ENCODE measurements at regions not wholly inside any gene's neighbourhood (a gene's known extent, or its start where the extent isn't known, plus 50 kb on each side); places are given as distances from the start of the nearest gene placed in this dataset.

DNA sequence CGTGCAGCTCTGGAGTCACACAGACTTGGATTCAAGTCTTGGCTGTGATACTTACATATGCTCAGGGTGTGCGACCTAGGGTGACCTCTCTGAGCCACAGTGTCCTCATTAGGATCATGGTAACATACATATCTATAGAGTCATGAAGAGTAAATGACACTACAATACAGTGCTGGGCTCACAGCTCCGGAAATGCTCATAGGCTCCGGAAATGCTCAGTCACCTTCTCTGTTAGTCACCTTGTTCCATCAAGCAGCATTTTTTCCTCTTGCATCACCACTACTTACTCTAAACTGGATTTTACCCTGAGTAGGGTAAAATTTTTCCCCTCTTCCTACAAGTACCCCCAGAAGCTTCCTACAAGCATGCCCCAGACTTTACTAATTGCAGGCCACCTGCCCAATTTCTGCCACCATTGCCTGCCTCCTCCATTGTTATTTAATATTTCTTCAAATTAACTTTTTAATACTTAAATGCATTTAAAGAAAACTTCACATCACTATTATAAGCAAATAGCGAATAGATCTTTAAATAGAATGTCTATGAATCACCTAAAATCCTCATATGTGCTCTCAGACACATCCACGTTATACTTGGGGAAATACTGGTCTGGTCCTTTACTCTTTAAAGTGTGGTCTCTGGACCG is 147.6 kb upstream of the SPRY4 start (continued):
- TF ChIP-seq, protein P1, sequence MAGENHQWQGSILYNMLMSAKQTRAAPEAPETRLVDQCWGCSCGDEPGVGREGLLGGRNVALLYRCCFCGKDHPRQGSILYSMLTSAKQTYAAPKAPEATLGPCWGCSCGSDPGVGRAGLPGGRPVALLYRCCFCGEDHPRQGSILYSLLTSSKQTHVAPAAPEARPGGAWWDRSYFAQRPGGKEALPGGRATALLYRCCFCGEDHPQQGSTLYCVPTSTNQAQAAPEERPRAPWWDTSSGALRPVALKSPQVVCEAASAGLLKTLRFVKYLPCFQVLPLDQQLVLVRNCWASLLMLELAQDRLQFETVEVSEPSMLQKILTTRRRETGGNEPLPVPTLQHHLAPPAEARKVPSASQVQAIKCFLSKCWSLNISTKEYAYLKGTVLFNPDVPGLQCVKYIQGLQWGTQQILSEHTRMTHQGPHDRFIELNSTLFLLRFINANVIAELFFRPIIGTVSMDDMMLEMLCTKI (IDR thresholded peaks at IDR 0.05; ENCODE audit: partially characterized antibody): no peak
- TF ChIP-seq FUS (optimal IDR thresholded peaks at IDR 0.05; ENCODE audit: low read depth, low read length): no peak
- TF ChIP-seq, protein P2, sequence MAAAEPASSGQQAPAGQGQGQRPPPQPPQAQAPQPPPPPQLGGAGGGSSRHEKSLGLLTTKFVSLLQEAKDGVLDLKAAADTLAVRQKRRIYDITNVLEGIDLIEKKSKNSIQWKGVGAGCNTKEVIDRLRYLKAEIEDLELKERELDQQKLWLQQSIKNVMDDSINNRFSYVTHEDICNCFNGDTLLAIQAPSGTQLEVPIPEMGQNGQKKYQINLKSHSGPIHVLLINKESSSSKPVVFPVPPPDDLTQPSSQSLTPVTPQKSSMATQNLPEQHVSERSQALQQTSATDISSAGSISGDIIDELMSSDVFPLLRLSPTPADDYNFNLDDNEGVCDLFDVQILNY (CRISPR knock-in tag; IDR thresholded peaks at IDR 0.05): no peak
- TF ChIP-seq TRIM24 (IDR thresholded peaks at IDR 0.05): peak; percentile 90 to 93
- TF ChIP-seq, protein P3, sequence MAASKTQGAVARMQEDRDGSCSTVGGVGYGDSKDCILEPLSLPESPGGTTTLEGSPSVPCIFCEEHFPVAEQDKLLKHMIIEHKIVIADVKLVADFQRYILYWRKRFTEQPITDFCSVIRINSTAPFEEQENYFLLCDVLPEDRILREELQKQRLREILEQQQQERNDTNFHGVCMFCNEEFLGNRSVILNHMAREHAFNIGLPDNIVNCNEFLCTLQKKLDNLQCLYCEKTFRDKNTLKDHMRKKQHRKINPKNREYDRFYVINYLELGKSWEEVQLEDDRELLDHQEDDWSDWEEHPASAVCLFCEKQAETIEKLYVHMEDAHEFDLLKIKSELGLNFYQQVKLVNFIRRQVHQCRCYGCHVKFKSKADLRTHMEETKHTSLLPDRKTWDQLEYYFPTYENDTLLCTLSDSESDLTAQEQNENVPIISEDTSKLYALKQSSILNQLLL (CRISPR knock-in tag; IDR thresholded peaks at IDR 0.05; ENCODE audit: borderline replicate concordance): no peak
- no peak for TF ChIP-seq RFX1 (IDR thresholded peaks at IDR 0.05)
- TF ChIP-seq, protein P4, sequence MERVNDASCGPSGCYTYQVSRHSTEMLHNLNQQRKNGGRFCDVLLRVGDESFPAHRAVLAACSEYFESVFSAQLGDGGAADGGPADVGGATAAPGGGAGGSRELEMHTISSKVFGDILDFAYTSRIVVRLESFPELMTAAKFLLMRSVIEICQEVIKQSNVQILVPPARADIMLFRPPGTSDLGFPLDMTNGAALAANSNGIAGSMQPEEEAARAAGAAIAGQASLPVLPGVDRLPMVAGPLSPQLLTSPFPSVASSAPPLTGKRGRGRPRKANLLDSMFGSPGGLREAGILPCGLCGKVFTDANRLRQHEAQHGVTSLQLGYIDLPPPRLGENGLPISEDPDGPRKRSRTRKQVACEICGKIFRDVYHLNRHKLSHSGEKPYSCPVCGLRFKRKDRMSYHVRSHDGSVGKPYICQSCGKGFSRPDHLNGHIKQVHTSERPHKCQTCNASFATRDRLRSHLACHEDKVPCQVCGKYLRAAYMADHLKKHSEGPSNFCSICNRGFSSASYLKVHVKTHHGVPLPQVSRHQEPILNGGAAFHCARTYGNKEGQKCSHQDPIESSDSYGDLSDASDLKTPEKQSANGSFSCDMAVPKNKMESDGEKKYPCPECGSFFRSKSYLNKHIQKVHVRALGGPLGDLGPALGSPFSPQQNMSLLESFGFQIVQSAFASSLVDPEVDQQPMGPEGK (CRISPR knock-in tag; IDR thresholded peaks at IDR 0.05; ENCODE audit: borderline replicate concordance): no peak
- no peak for TF ChIP-seq TAF7 (tag; IDR thresholded peaks at IDR 0.05)
- no peak for TF ChIP-seq ZNF143 (CRISPR knock-in tag; IDR thresholded peaks at IDR 0.05)
- TF ChIP-seq CBFA2T3 (IDR thresholded peaks at IDR 0.05): peak; percentile 32; the same call in 1 of the 2 replicates
- TF ChIP-seq, protein P5, sequence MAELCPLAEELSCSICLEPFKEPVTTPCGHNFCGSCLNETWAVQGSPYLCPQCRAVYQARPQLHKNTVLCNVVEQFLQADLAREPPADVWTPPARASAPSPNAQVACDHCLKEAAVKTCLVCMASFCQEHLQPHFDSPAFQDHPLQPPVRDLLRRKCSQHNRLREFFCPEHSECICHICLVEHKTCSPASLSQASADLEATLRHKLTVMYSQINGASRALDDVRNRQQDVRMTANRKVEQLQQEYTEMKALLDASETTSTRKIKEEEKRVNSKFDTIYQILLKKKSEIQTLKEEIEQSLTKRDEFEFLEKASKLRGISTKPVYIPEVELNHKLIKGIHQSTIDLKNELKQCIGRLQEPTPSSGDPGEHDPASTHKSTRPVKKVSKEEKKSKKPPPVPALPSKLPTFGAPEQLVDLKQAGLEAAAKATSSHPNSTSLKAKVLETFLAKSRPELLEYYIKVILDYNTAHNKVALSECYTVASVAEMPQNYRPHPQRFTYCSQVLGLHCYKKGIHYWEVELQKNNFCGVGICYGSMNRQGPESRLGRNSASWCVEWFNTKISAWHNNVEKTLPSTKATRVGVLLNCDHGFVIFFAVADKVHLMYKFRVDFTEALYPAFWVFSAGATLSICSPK (IDR thresholded peaks at IDR 0.05; ENCODE audit: borderline replicate concordance): no peak
- TF ChIP-seq CTBP1 (IDR thresholded peaks at IDR 0.05; ENCODE audit: borderline replicate concordance): 0 out of 2 replicates have a peak, but pooled peaks have one; percentile 42
- TF ChIP-seq SPI1 (IDR thresholded peaks at IDR 0.05; ENCODE audit: borderline replicate concordance, low read depth, low read length): no peak
- TF ChIP-seq JUN (IDR thresholded peaks at IDR 0.05; ENCODE audit: borderline replicate concordance, low read depth, low read length): peak; percentile 93
- no peak for TF ChIP-seq JUN (CRISPR knock-in tag; IDR thresholded peaks at IDR 0.05; ENCODE audit: borderline replicate concordance)
- TF ChIP-seq, protein P6, sequence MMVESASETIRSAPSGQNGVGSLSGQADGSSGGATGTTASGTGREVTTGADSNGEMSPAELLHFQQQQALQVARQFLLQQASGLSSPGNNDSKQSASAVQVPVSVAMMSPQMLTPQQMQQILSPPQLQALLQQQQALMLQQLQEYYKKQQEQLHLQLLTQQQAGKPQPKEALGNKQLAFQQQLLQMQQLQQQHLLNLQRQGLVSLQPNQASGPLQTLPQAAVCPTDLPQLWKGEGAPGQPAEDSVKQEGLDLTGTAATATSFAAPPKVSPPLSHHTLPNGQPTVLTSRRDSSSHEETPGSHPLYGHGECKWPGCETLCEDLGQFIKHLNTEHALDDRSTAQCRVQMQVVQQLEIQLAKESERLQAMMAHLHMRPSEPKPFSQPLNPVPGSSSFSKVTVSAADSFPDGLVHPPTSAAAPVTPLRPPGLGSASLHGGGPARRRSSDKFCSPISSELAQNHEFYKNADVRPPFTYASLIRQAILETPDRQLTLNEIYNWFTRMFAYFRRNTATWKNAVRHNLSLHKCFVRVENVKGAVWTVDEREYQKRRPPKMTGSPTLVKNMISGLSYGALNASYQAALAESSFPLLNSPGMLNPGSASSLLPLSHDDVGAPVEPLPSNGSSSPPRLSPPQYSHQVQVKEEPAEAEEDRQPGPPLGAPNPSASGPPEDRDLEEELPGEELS (CRISPR knock-in tag; IDR thresholded peaks at IDR 0.05; ENCODE audit: borderline replicate concordance): no peak
- no peak for TF ChIP-seq ZNF699 (CRISPR knock-in tag; IDR thresholded peaks at IDR 0.05; ENCODE audit: insufficient replicate concordance)
- TF ChIP-seq SMAD3 (CRISPR knock-in tag; conservative IDR thresholded peaks at IDR 0.05): no peak
- no peak for TF ChIP-seq NR3C1 (CRISPR knock-in tag; IDR thresholded peaks at IDR 0.05)
- TF ChIP-seq CHD2 (IDR thresholded peaks at IDR 0.05; ENCODE audit: low read depth, low read length): no peak

All from K562 (cell line).